Endothelial cell of umbilical vein (primary cell): ENCODE measurements at regions not wholly inside any gene's neighbourhood (a gene's known extent, or its start where the extent isn't known, plus 50 kb on each side); places are given as distances from the start of the nearest gene placed in this dataset.

Source experiments
- EZH2 ChIP-seq: IDR thresholded peaks from 2 replicates; pipeline ENCODE4 v1.6.1; 2012; ENCODE audit warnings: borderline replicate concordance, low read depth, mild to moderate bottlenecking, moderate library complexity, low read length, inconsistent platforms; ENCODE audit not compliant: severe bottlenecking
- FOS ChIP-seq: IDR thresholded peaks from 2 replicates; pipeline ENCODE4 v1.6.1; 2011; ENCODE audit warnings: mild to moderate bottlenecking, low read length, moderate library complexity, borderline replicate concordance; ENCODE audit not compliant: insufficient read depth
- JUN ChIP-seq: IDR thresholded peaks from 2 replicates; pipeline ENCODE4 v1.6.1; 2011; ENCODE audit warnings: borderline replicate concordance, low read depth; ENCODE audit not compliant: insufficient read length, insufficient read depth
- POLR2A ChIP-seq: IDR thresholded peaks from 2 replicates; pipeline ENCODE4 v1.6.1; 2012; ENCODE audit warnings: low read depth, mild to moderate bottlenecking, control low read depth, low read length
- POLR2AphosphoS5 ChIP-seq: IDR thresholded peaks from 2 replicates; pipeline ENCODE4 v1.6.1; 2012; ENCODE audit warnings: low read depth, mild to moderate bottlenecking, control low read depth, low read length, moderate library complexity; ENCODE audit not compliant: insufficient read depth
- TF ChIP-seq, protein P1 (sequence below), 2 donors: IDR thresholded peaks; 1 replicate in 1 of 2; 2 replicates in 1 of 2; pipeline ENCODE4 v1.5.1; 2011; ENCODE audit warnings: low read length in 2 of 2, mild to moderate bottlenecking in 2 of 2, moderate library complexity in 2 of 2, control low read depth in 1 of 2, inconsistent platforms in 1 of 2, low read depth in 1 of 2; ENCODE audit not compliant: insufficient read depth in 1 of 2; ENCODE audit errors: extremely low read depth in 1 of 2
- TF ChIP-seq, protein P2 (sequence below): IDR thresholded peaks from 2 replicates; pipeline ENCODE4 v1.6.1; 2011; ENCODE audit not compliant: insufficient read depth, insufficient read length

DNA sequence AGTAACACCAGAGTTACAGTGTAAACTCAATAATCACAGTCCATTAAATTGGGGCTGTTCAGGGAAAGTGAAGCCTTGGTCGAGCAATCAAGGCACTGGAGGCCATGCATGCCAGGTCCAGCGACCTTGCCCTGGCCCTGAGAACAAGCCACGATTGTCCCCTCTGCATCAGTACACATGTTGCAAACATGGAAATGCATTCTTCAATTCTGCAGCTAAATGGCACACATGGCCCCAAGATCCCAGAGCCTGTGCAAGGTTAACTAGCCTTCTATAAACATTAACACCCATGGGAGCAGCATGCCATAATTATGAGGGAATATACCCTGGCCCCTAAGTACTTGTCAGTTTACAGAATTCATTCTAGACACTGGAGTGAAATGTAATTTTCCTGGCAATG is 204.7 kb downstream of the HS3ST3B1 start:
- TF ChIP-seq EZH2 (no peak), POLR2AphosphoS5 (no peak), JUN (no peak), POLR2A (no peak), FOS (no peak)
- TF ChIP-seq, protein P1, sequence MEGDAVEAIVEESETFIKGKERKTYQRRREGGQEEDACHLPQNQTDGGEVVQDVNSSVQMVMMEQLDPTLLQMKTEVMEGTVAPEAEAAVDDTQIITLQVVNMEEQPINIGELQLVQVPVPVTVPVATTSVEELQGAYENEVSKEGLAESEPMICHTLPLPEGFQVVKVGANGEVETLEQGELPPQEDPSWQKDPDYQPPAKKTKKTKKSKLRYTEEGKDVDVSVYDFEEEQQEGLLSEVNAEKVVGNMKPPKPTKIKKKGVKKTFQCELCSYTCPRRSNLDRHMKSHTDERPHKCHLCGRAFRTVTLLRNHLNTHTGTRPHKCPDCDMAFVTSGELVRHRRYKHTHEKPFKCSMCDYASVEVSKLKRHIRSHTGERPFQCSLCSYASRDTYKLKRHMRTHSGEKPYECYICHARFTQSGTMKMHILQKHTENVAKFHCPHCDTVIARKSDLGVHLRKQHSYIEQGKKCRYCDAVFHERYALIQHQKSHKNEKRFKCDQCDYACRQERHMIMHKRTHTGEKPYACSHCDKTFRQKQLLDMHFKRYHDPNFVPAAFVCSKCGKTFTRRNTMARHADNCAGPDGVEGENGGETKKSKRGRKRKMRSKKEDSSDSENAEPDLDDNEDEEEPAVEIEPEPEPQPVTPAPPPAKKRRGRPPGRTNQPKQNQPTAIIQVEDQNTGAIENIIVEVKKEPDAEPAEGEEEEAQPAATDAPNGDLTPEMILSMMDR (IDR thresholded peaks at IDR 0.05; ENCODE audit: extremely low read depth in 1 of 2, insufficient read depth in 1 of 2, low read depth in 1 of 2, low read length in 2 of 2) = no peak
- TF ChIP-seq, protein P2, sequence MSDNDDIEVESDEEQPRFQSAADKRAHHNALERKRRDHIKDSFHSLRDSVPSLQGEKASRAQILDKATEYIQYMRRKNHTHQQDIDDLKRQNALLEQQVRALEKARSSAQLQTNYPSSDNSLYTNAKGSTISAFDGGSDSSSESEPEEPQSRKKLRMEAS = no peak
